ENCODE measurements at regions not wholly inside any gene's neighbourhood (a gene's known extent, or its start where the extent isn't known, plus 50 kb on each side); places are given as distances from the start of the nearest gene placed in this dataset.

DNA sequence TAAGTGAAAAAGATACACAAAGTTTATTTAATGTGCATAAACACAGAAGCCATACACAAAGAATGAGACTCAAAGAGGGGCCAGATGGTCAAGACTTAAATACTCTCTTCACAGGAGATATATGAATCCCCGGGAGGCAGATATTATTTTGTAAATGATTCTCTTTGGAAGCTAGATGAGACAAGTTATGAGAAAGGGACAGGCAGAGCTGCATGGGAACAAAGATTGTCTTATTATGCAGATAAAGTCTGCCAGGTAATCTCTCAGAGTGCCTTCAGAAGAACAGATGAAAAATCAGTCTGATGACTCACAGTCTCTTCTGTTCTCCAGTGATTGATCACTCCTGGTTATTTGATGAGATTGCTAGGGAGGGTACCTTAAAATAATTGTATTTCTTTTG, 89.0 kb downstream of the NAF1 start:
- TF ChIP-seq, protein P1, sequence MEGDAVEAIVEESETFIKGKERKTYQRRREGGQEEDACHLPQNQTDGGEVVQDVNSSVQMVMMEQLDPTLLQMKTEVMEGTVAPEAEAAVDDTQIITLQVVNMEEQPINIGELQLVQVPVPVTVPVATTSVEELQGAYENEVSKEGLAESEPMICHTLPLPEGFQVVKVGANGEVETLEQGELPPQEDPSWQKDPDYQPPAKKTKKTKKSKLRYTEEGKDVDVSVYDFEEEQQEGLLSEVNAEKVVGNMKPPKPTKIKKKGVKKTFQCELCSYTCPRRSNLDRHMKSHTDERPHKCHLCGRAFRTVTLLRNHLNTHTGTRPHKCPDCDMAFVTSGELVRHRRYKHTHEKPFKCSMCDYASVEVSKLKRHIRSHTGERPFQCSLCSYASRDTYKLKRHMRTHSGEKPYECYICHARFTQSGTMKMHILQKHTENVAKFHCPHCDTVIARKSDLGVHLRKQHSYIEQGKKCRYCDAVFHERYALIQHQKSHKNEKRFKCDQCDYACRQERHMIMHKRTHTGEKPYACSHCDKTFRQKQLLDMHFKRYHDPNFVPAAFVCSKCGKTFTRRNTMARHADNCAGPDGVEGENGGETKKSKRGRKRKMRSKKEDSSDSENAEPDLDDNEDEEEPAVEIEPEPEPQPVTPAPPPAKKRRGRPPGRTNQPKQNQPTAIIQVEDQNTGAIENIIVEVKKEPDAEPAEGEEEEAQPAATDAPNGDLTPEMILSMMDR (IDR thresholded peaks at IDR 0.05; ENCODE audit: insufficient read depth, low read depth, low read length, missing control alignments) = no peak
- H3K4me3 ChIP-seq (ENCODE audit: low read depth, low read length) = no peak overlapping the region

DNA sequence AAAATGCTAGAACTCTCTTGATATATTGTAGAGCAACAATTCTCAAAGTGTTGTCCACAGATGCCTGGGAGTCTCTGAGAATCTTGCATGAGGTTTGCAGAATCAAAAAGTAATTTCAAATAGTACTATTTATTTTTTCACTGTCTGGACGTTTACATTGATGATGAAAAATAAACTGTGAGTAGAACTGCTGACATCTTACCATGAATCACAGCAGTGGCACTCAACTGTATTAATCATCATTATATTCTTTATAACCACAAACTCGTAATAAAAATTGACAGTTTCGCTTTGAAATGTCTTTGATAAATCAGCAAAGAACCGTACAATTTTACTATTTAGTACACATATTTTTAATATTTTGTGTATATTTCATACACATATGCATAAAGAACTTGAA, 94.5 kb downstream of the NAF1 start:
- no peak for DNase-seq (ENCODE audit: low read depth)
- H3K4me3 ChIP-seq (ENCODE audit: low read depth, low read length) = no peak overlapping the region
- TF ChIP-seq, protein P1 (IDR thresholded peaks at IDR 0.05; ENCODE audit: insufficient read depth, low read depth, low read length, missing control alignments) = no peak

More for the DNA sequence above, 89.0 kb downstream of the NAF1 start:
- no peak for DNase-seq (ENCODE audit: low read depth)

DNA sequence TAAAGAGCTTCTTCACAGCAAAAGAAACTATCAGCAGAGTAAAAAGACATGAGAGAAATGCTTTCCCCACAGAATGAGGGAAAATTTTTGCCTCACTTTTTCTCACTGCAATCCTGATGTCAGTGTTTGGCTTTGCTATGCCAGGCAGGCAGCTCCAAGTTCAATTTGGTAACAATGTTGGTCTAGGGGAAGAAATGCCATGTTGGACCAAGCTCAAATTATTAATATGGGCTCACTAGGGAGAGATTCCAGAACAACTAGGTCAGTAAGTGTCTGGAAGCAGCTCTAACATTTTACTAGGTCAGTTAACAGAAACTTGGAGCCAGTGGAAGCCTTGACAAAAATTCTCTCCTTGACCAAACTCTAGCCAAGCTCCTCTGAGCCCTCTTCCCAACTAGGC, 95.4 kb downstream of the NAF1 start:
- no peak for DNase-seq (ENCODE audit: low read depth)
- no peak overlapping the region for H3K4me3 ChIP-seq (ENCODE audit: low read depth, low read length)
- TF ChIP-seq, protein P1 (IDR thresholded peaks at IDR 0.05; ENCODE audit: insufficient read depth, low read depth, low read length, missing control alignments) = no peak

DNA sequence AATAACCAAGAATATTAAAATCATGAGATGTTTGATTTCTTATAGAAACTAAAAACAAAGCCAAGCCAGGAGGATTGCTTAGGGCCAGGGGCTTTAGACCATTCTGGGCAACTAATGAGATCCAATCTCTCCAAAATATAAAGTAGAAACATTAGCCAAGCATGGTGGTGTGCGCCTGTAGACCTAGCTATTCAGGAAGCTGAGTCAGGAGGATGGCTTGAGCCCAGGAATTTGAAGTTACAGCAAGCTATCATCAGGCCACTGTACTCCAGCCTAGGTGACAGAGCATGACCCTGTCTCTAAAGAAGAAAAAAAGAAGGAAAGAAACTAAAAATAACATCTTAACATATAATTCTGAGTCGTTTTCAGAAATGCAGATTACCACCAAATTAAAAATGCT, 96.7 kb downstream of the NAF1 start:
- TF ChIP-seq, protein P1 (IDR thresholded peaks at IDR 0.05; ENCODE audit: insufficient read depth, low read depth, low read length, missing control alignments) = no peak
- H3K4me3 ChIP-seq (ENCODE audit: low read depth, low read length) = no peak overlapping the region
- no peak for DNase-seq (ENCODE audit: low read depth)

DNA sequence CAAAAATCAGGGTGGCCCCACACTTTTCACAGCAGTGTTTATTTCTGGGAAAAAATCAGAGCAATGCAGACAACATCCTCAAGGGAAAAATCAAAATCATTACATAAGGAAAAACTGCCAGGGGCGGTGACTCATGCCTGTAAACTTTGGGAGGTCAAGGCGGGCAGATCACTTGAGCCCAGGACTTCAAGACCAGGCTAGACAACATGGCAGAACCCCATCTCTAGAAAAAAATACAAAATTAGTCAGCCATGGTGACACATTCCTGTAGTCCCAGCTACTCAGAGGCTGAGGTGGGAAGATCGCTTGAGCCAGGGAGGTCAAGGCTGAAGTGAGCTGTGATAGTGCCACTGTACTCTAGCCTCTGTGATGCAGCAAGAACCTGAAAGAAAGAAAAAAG, 102.8 kb downstream of the NAF1 start:
- TF ChIP-seq, protein P1 (IDR thresholded peaks at IDR 0.05; ENCODE audit: insufficient read depth, low read depth, low read length, missing control alignments) = no peak
- no peak for DNase-seq (ENCODE audit: low read depth)
- no peak overlapping the region for H3K4me3 ChIP-seq (ENCODE audit: low read depth, low read length)

DNA sequence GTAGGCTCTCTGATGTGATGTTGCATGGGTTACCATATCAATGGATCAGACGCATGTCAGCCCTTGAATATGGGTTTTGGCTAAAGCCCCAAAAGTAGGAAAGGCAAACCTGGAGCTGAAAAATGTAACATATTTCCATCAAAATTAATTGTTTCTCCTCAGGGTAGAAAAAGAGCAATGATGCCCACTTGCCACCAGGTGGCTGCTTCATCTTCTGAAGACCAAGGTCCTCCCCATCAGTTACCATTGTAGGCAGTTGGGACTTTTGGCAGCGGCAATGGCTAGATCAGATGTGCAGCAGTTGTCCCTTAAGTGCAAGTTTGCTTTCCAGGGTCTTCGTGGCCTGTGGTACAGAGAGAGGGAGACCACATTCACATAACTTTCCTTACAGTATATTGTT, 118.2 kb downstream of the NAF1 start:
- peak; percentile 47 for DNase-seq (ENCODE audit: low read depth)
- no peak overlapping the region for H3K4me3 ChIP-seq (ENCODE audit: low read depth, low read length)
- TF ChIP-seq, protein P1 (IDR thresholded peaks at IDR 0.05; ENCODE audit: insufficient read depth, low read depth, low read length, missing control alignments) = peak; percentile 52

DNA sequence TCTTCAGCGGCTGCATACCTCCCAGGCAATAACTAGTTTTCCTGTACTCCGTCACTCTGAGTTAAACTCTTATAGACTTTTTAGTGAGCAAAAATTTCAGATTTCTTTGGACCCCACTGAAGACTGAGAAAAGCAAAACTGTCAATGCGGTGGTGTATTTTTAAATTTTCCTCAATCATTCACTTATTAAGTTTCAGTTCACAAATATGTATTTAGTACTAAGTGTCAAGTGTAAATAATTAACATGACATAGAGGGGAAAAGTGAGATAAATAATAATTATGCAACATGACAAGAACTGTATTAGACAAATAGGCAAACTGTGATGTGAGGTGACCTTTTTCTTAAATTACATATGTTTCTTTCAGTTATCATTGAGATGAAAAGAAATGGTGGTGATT, 124.4 kb downstream of the NAF1 start:
- TF ChIP-seq, protein P1 (IDR thresholded peaks at IDR 0.05; ENCODE audit: insufficient read depth, low read depth, low read length, missing control alignments) = no peak
- no peak for DNase-seq (ENCODE audit: low read depth)
- H3K4me3 ChIP-seq (ENCODE audit: low read depth, low read length) = no peak overlapping the region

All from GM12865 (cell line).